NCI-H128 (cell line): ENCODE measurements at regions not wholly inside any gene's neighbourhood (a gene's known extent, or its start where the extent isn't known, plus 50 kb on each side); places are given as distances from the start of the nearest gene placed in this dataset.

Experiments used
- DNase-seq: peaks from one replicate; lab custom pipeline; 2025; ENCODE audit not compliant: unreplicated experiment; lab: John Stamatoyannopoulos, UW

DNA sequence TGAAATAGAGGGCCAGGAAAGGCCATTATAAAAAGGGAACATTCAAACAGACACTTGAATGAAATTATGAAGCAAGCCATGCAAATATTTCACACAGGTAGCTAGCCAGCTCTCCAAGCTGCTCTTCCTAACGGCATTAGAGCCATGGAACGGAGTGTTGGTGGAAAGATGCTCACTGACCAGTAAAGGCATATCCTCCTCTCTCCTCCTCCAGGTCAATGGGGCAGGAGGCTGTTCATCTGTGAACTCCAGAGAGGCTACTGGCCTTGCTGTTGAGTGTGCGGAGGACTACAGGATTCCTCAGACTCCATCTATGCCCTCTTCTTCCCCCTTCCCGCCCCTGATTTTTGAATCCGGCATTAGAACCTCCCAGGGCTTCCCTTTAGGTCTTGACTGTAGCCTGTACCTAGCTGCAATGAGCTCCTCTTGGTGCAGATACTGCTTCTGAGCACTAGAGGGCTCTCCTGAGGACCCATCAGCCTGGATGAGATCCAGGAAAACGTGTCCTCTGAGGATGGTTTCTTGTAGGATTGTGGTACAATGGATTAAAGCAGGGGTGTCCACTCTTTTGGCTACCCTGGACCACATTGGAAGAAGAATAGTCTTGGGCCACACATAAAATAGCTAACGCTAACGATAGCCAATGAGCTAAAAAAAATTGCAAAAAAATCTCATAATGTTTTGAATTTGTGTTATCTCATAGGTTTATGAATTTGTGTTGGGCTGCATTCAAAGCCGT lies 162.2 kb downstream of the SREK1 start:
- DNase-seq, result peak; percentile 42

GRCh38 chr5:66306844-66307315 lies 162.8 kb downstream of the SREK1 start:
- no peak for DNase-seq

DNA sequence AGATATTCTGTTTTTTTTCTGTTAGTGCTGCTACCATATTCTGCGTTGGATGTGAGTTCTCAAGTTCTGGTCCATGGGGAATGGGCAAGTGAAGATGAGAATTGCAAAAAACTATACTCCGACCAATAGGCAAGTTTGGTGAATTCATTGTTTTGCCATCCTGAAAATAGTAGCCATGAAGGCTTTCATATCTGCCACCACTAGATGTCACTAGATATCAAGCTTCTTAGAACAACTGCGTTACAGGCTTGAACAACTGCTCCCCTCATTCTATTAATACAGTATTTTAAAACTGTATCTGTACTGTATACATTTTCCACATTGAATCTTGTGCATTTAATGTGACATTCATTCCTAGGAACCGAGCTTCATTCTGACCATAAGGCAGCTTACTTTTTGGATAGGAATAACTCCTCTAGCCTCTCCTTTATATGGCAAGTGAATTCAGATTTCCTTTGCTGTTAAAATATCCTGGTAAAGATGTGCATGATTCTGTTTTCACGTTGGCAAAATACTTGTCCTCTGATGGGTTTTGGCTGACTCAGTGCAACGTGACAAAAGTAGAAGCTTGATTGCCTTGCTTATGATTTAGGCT lies 163.6 kb downstream of the SREK1 start:
- peak; percentile 20 for DNase-seq

GRCh38 chr5:66312266-66312665 lies 168.2 kb downstream of the SREK1 start:
- DNase-seq, result no peak

- no peak for DNase-seq
Observed at GRCh38 chr5:66315784-66316183, 171.7 kb downstream of the SREK1 start.

GRCh38 chr5:66322786-66323528 lies 178.9 kb downstream of the SREK1 start:
- no peak for DNase-seq

DNA sequence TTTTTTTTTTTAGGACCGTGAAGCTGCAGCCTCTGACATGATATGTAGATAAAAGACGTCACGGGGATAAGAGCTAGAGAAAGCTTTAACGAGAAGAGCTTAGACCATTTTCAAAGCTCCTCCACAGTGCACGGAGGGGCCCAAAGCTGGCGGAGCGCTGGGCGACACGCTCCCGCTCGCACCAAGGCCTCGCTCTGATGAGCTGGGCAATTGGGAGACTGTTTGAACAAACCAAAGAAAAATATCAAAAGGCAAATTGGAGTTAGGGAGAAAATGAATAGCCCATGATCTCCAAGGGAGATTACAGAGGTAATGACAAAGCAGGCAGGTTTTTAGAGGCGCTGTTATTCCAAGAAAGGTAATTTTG lies 179.4 kb downstream of the SREK1 start:
- DNase-seq, result no peak

DNA sequence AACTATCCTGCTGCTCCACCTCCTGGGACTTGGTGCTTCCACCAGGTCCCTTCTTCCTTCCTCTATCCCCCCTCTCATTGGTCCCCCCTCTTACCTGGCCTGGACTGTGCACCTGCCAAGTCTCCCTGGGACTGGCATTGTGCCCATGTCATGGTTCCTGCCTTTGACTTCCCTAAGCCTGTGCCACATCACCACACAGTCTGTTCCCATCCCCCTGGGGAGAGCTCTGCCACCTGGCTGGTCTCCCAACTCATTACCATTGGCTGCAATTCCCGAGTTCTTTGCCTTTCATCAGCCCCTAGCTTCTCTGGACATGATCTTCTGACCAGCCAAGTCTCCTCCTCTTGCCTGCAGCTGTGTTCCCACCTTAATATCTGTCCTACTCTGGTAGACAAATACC lies 180.3 kb downstream of the SREK1 start:
- no peak for DNase-seq

GRCh38 chr5:66326276-66326675 lies 182.2 kb downstream of the SREK1 start:
- DNase-seq, result no peak

DNA sequence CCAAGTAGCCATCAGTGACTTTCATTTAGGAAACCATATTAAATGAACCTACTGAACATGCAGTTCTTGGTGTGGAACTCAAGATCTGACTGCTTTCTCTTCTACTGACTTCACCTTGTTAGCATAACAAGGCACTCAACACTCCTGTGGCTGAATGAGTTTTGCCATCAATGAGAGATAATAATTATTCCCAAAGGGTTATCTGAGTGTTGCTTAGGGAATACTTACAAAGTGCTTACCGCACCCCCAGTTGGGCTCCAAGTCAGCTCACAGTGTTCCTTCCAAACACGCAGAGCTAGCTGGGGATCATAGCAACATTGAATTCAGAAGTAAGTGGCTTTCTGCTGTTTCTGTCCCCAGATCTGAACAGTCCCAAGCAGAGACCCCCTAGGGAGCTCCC lies 182.9 kb downstream of the SREK1 start:
- DNase-seq, result no peak

- no peak for DNase-seq
Observed at GRCh38 chr5:66329078-66329477, 185.0 kb downstream of the SREK1 start.

DNA sequence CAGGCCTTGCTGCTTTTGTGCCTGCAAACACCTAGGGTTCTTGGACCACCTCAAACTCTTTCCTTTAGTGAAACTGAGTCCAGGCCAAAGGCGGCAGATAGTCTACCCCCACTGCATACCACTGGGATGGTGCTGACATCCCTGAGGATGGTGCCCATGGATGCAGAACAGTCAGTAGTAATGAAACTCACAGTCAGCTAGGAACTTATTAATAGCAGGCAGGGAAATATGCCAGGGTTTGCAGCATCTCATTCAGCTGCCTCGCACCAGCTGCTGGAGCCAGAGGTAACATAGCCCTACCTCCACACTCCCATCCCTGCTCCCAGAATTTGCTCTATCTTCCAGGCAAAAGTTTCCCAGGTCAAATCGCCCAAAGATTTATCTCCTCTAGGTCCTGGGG lies 189.1 kb downstream of the SREK1 start:
- DNase-seq, result no peak

- no peak for DNase-seq
Observed at GRCh38 chr5:66337626-66338226, 193.6 kb downstream of the SREK1 start.

- DNase-seq, result no peak
Observed at GRCh38 chr5:66338828-66339227, 194.7 kb downstream of the SREK1 start.

GRCh38 chr5:66339896-66340295 lies 195.8 kb downstream of the SREK1 start:
- no peak for DNase-seq

- no peak for DNase-seq
Observed at GRCh38 chr5:66340786-66341185, 196.7 kb downstream of the SREK1 start.

GRCh38 chr5:66342341-66342880 lies 198.3 kb downstream of the SREK1 start:
- no peak for DNase-seq

GRCh38 chr5:66343370-66344071 lies 199.4 kb downstream of the SREK1 start:
- no peak for DNase-seq

DNA sequence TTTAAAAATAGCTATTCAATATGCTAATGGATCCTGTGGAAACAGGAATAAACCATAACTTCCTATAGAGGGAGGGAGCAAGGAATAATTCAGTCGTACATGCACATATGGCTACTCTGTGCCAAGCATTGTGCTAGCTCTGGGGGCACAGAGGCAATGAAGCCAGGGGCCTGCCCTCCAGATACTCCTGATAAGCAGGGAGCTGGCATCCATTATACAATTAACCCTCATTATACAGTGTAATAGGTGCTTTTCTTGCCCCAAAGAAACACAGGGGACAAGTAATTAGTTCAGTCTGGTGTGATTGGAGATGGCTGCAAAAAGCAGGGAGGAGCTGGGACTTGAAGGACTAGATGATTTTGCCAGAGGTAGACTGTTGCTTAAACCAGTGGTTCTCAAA lies 200.4 kb downstream of the SREK1 start:
- DNase-seq, result no peak

GRCh38 chr5:66345281-66345680 lies 201.2 kb downstream of the SREK1 start:
- no peak for DNase-seq

DNA sequence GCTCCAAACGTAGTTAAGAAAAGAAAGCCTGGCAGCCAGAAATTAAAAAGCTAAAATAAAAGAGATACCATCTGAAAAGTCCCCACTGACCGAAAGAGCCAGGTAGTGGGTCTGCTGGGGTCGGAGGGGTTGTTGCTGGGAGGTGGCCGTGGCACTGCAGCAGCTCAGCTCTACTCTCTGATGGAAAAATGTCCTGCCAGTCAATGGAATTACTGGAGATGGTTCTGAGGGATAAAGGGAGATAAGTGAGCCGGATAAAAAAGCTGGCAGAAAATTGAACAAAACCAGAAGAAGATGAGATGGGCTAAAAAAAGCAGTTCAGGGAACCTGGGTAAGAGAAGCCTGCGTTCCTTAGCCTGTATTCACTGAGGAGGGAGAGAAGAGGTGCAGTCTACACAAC lies 202.8 kb downstream of the SREK1 start:
- no peak for DNase-seq
